Endothelial cell of umbilical vein (primary cell): ENCODE measurements at regions not wholly inside any gene's neighbourhood (a gene's known extent, or its start where the extent isn't known, plus 50 kb on each side); places are given as distances from the start of the nearest gene placed in this dataset.

Experiments used
- BruUV-seq: library from RNA; stranded (reverse); fragments of 400-500 nt; replicated peaks from 2 replicates; lab custom pipeline; 2021; lab: Mats Ljungman, UMichigan
- CTCF ChIA-PET: fragments of 300-600, 350-600 bp; sonication (Branson Sonifier 250); formaldehyde crosslinking; loops from one replicate; lab custom pipeline; 2021; ENCODE audit warnings: antibody characterized with exemption, inconsistent platforms; lab: Charles Lee
- POLR2A ChIA-PET: fragments of 300-600, 350-600 bp; sonication (Branson Sonifier 250); formaldehyde crosslinking; loops from one replicate; lab custom pipeline; 2021; ENCODE audit warnings: antibody characterized with exemption, inconsistent platforms; lab: Charles Lee
- DNase-seq: peaks from one replicate; pipeline ENCODE4 v3.0.0-alpha.2; 2011; ENCODE audit warnings: low read depth, low spot score
- FAIRE-seq: peaks from 2 replicates; lab custom pipeline; 2011; peaks lifted over from hg19 to GRCh38; lab: Jason Lieb, UNC
- H2AFZ ChIP-seq: 2 replicates; pipeline ENCODE4 v1.6.0; 2012; ENCODE audit warnings: low read depth, low read length, control low read depth, inconsistent platforms
- H3K27ac ChIP-seq: 2 replicates; pipeline ENCODE4 v1.5.1; 2011; ENCODE audit warnings: low read depth, mild to moderate bottlenecking, control low read depth, low read length, moderate library complexity; ENCODE audit not compliant: insufficient read depth
- H3K27me3 ChIP-seq, 2 experiments: 2 replicates each; pipeline versions ENCODE4 v1.6.0 to v1.6.1; 2011; ENCODE audit warnings: low read length in 2 of 2, mixed read lengths in 1 of 2; ENCODE audit not compliant: control insufficient read depth in 2 of 2, insufficient read depth in 2 of 2
- H3K36me3 ChIP-seq, 2 experiments: 2 replicates in 1 of 2; 3 replicates in 1 of 2; pipeline ENCODE4 v1.5.1; 2011; ENCODE audit warnings: low read length in 2 of 2, mild to moderate bottlenecking in 1 of 2, moderate library complexity in 1 of 2; ENCODE audit not compliant: control insufficient read depth in 2 of 2, insufficient read depth in 2 of 2; ENCODE audit errors: extremely low read depth in 1 of 2
- H3K4me1 ChIP-seq: 3 replicates; pipeline ENCODE4 v1.5.1; 2011; ENCODE audit warnings: mild to moderate bottlenecking, low read length; ENCODE audit not compliant: control insufficient read depth, insufficient read depth; ENCODE audit errors: extremely low read depth
- H3K4me2 ChIP-seq: 2 replicates; pipeline ENCODE4 v1.6.1; 2011; ENCODE audit warnings: low read length, control low read depth, mixed read lengths; ENCODE audit not compliant: insufficient read depth
- H3K4me3 ChIP-seq, 3 experiments: fragments of 200-600 bp in 1 of 3; sonication (generic), shearing (Covaris generic) in 1 of 3; replicated peaks in 1 of 3; 2 replicates each; pipeline ENCODE4 v1.5.1; 2011 to 2016; ENCODE audit warnings: control low read depth in 3 of 3, low read length in 3 of 3, mild to moderate bottlenecking in 2 of 3, inconsistent platforms in 1 of 3, low read depth in 1 of 3, moderate library complexity in 1 of 3; ENCODE audit not compliant: insufficient read depth in 1 of 3
- H3K79me2 ChIP-seq: 2 replicates; pipeline ENCODE4 v1.6.0; 2012; ENCODE audit warnings: low read length, inconsistent platforms; ENCODE audit not compliant: control insufficient read depth, insufficient read depth
- H3K9ac ChIP-seq: replicated peaks from 2 replicates; pipeline ENCODE3; 2011; ENCODE audit warnings: low read length, control low read depth; ENCODE audit not compliant: insufficient read depth; ENCODE audit errors: extremely low read depth
- H3K9me1 ChIP-seq: replicated peaks from 3 replicates; pipeline ENCODE4 v1.6.0; 2011; ENCODE audit warnings: mild to moderate bottlenecking, low read length; ENCODE audit not compliant: control insufficient read depth, insufficient read depth; ENCODE audit errors: extremely low read depth
- H3K9me3 ChIP-seq: replicated peaks from 2 replicates; pipeline ENCODE4 v1.5.1; 2012; ENCODE audit warnings: low read length, inconsistent platforms; ENCODE audit not compliant: control insufficient read depth, insufficient read depth
- H4K20me1 ChIP-seq: replicated peaks from 2 replicates; pipeline ENCODE3; 2011; ENCODE audit warnings: mild to moderate bottlenecking, low read length; ENCODE audit not compliant: control insufficient read depth, insufficient read depth; ENCODE audit errors: extremely low read depth
- CTCF ChIP-seq, 2 donors: IDR thresholded peaks; 1 replicate in 1 of 2; 2 replicates in 1 of 2; pipeline ENCODE4 v1.5.1; 2011; ENCODE audit warnings: low read length in 2 of 2, mild to moderate bottlenecking in 2 of 2, moderate library complexity in 2 of 2, control low read depth in 1 of 2, inconsistent platforms in 1 of 2, low read depth in 1 of 2; ENCODE audit not compliant: insufficient read depth in 1 of 2; ENCODE audit errors: extremely low read depth in 1 of 2
- EZH2 ChIP-seq: IDR thresholded peaks from 2 replicates; pipeline ENCODE4 v1.6.1; 2012; ENCODE audit warnings: borderline replicate concordance, low read depth, mild to moderate bottlenecking, moderate library complexity, low read length, inconsistent platforms; ENCODE audit not compliant: severe bottlenecking
- FOS ChIP-seq: IDR thresholded peaks from 2 replicates; pipeline ENCODE4 v1.6.1; 2011; ENCODE audit warnings: mild to moderate bottlenecking, low read length, moderate library complexity, borderline replicate concordance; ENCODE audit not compliant: insufficient read depth
- GATA2 ChIP-seq: IDR thresholded peaks from 2 replicates; pipeline ENCODE4 v1.7.0; 2011; ENCODE audit warnings: low read depth, mild to moderate bottlenecking, moderate library complexity, mixed read lengths, low read length; ENCODE audit not compliant: insufficient read length, insufficient read depth
- JUN ChIP-seq: IDR thresholded peaks from 2 replicates; pipeline ENCODE4 v1.6.1; 2011; ENCODE audit warnings: borderline replicate concordance, low read depth; ENCODE audit not compliant: insufficient read length, insufficient read depth
- MYC ChIP-seq: IDR thresholded peaks from one replicate; pipeline ENCODE4 v1.6.1; 2011; ENCODE audit warnings: mild to moderate bottlenecking, low read depth, low read length
- POLR2AphosphoS5 ChIP-seq: IDR thresholded peaks from 2 replicates; pipeline ENCODE4 v1.6.1; 2012; ENCODE audit warnings: low read depth, mild to moderate bottlenecking, control low read depth, low read length, moderate library complexity; ENCODE audit not compliant: insufficient read depth
- dilution Hi-C: fragments of 300-500 bp; cut with MboI; formaldehyde crosslinking; loops from one replicate; pipeline ENCODE4 v1.15.0; 2019; ENCODE audit warnings: low sequenced_read_pairs; ENCODE audit not compliant: extremely low pct_ligation_motif_present
- intact Hi-C: fragments of 100-400 bp; cut with micrococcal nuclease; formaldehyde crosslinking; loops from one replicate; pipeline ENCODE4 v1.10.0; 2022

GRCh38 chrX:16436348-16437188 lies 213.4 kb upstream of the S100G start:
- Histone ChIP-seq H3K9me1 (no peaks in the 10 kb centered on the region), H3K9ac (no peak overlapping the region), H3K27ac (no peak overlapping the region), H3K36me3 (no peaks in the 10 kb centered on the region), H3K79me2 (no peaks in the 10 kb centered on the region), H3K4me1 (no peaks in the 10 kb centered on the region), H3K4me2 (no peak overlapping the region), H3K9me3 (no peaks in the 10 kb centered on the region), H3K27me3 (no peaks in the 10 kb centered on the region), H3K4me3 (no peak overlapping the region), H4K20me1 (no peaks in the 10 kb centered on the region), H2AFZ (no peak overlapping the region)
- POLR2A ChIA-PET: no interaction called here
- DNase-seq (peak; percentile 54), FAIRE-seq (peak; percentile 83)
- no TSS peak for BruUV-seq
- intact Hi-C loops (loop anchor here (1.0 kb wide), 2 partner anchors 235 to 259 kb away; no protein-coding TSS in a partner anchor), dilution Hi-C loops (no loop called here)
- no peak for TF ChIP-seq POLR2AphosphoS5
- TF ChIP-seq EZH2: no peak
- no peak for TF ChIP-seq JUN
- no peak for TF ChIP-seq MYC
- no peak for TF ChIP-seq FOS
- TF ChIP-seq GATA2: no peak
- TF ChIP-seq CTCF (IDR thresholded peaks at IDR 0.05; ENCODE audit: extremely low read depth in 1 of 2, insufficient read depth in 1 of 2, low read depth in 1 of 2, low read length in 2 of 2): peak; percentile 53 to 56
- CTCF ChIA-PET: interaction anchor here (0.6 to 2.1 kb wide), 18 partner anchors 8 to 873 kb away, joined by 3 to 38 read pairs (median 4); partner anchors contain the start of genes CTPS2 and GRPR
